ENCODE measurements at regions not wholly inside any gene's neighbourhood (a gene's known extent, or its start where the extent isn't known, plus 50 kb on each side); places are given as distances from the start of the nearest gene placed in this dataset.
"Not testable (repeated sequence)": the region's sequence is repeated elsewhere in the genome, so short reads cannot be mapped to it uniquely, and the experiment has no call there.

GRCh38 chr4:144384408-144384807, 243.9 kb upstream of the GYPA start:
- DNase-seq = no peak

GRCh38 chr4:144399927-144400326, 246.0 kb upstream of the HHIP start:
- DNase-seq = no peak

- DNase-seq = no peak
These were observed 243.8 kb upstream of the HHIP start for GRCh38 chr4:144402176-144402575.

- DNase-seq = no peak
These were observed 243.0 kb upstream of the HHIP start for GRCh38 chr4:144402999-144403398.

- no peak for DNase-seq
These were observed 242.1 kb upstream of the HHIP start for GRCh38 chr4:144403893-144404292.

GRCh38 chr4:144409525-144409924, 236.4 kb upstream of the HHIP start:
- DNase-seq = no peak

- DNase-seq = no peak
These were observed 235.6 kb upstream of the HHIP start for GRCh38 chr4:144410230-144410783.

- DNase-seq = no peak
These were observed 234.8 kb upstream of the HHIP start for GRCh38 chr4:144411119-144411518.

GRCh38 chr4:144411700-144412099, 234.3 kb upstream of the HHIP start:
- DNase-seq = no peak

GRCh38 chr4:144421056-144421455, 224.9 kb upstream of the HHIP start:
- no peak for DNase-seq

- no peak for DNase-seq
These were observed 224.0 kb upstream of the HHIP start for GRCh38 chr4:144421839-144422565.

- no peak for DNase-seq
These were observed 222.0 kb upstream of the HHIP start for GRCh38 chr4:144423930-144424329.

GRCh38 chr4:144426023-144426422, 219.9 kb upstream of the HHIP start:
- not testable (repeated sequence) for DNase-seq

GRCh38 chr4:144442713-144443112, 203.2 kb upstream of the HHIP start:
- DNase-seq = no peak

GRCh38 chr4:144449611-144450010, 196.3 kb upstream of the HHIP start:
- DNase-seq = no peak

GRCh38 chr4:144450526-144450925, 195.4 kb upstream of the HHIP start:
- no peak for DNase-seq

- DNase-seq = no peak
These were observed 194.0 kb upstream of the HHIP start for GRCh38 chr4:144451766-144452450.

- DNase-seq = no peak
These were observed 189.8 kb upstream of the HHIP start for GRCh38 chr4:144456196-144456595.

GRCh38 chr4:144461906-144462305, 184.1 kb upstream of the HHIP start:
- DNase-seq = no peak

- no peak for DNase-seq
These were observed 182.7 kb upstream of the HHIP start for GRCh38 chr4:144463236-144463635.

GRCh38 chr4:144463896-144464295, 182.1 kb upstream of the HHIP start:
- DNase-seq = no peak

GRCh38 chr4:144465546-144465945, 180.4 kb upstream of the HHIP start:
- no peak for DNase-seq

- no peak for DNase-seq
These were observed 165.9 kb upstream of the HHIP start for GRCh38 chr4:144480068-144480467.

GRCh38 chr4:144489831-144490230, 156.1 kb upstream of the HHIP start:
- no peak for DNase-seq

All from NCI-H1105 (cell line).